NB4 (cell line): ENCODE measurements at regions not wholly inside any gene's neighbourhood (a gene's known extent, or its start where the extent isn't known, plus 50 kb on each side); places are given as distances from the start of the nearest gene placed in this dataset.

Experiments
- CTCF ChIP-seq: IDR thresholded peaks from one replicate; pipeline ENCODE4 v1.5.1; 2012; ENCODE audit warnings: low read depth, low read length
- MAX ChIP-seq: IDR thresholded peaks from 2 replicates; pipeline ENCODE4 v1.6.1; 2011; ENCODE audit warnings: low read depth, low read length
- POLR2A ChIP-seq: IDR thresholded peaks from 2 replicates; pipeline ENCODE4 v1.6.1; 2011; ENCODE audit warnings: mild to moderate bottlenecking; ENCODE audit not compliant: insufficient read length; ENCODE audit errors: extremely low read depth

GRCh38 chrX:39437670-39438441 lies 636.6 kb downstream of the MID1IP1 start:
- TF ChIP-seq CTCF, result no peak
- TF ChIP-seq POLR2A, result no peak
- TF ChIP-seq MAX, result no peak
